ENCODE measurements at regions not wholly inside any gene's neighbourhood (a gene's known extent, or its start where the extent isn't known, plus 50 kb on each side); places are given as distances from the start of the nearest gene placed in this dataset.

- TF ChIP-seq EZH2 (IDR thresholded peaks at IDR 0.05; ENCODE audit: low read length, unreplicated experiment) (no peak), EZH2phosphoT487 (IDR thresholded peaks at IDR 0.05; ENCODE audit: borderline replicate concordance, low read length) (no peak), CTCF (conservative IDR thresholded peaks at IDR 0.05; ENCODE audit: low read depth, low read length) (no peak)
- H3K9me2 ChIP-seq (replicated peaks; ENCODE audit: low read length): no peaks in the 10 kb centered on the region
- no peak overlapping the region for H2AFZ ChIP-seq (ENCODE audit: low read length)
- no peak for DNase-seq
- peaks cover 56% of the 10 kb centered on the region for H3K27me3 ChIP-seq (ENCODE audit: low read length)
- no TSS peak for BruUV-seq (replicated peaks)
- H3F3A ChIP-seq (ENCODE audit: low read length, unreplicated experiment): no peaks in the 10 kb centered on the region
- ChIA-PET CTCF (no interaction called here), POLR2A (ENCODE audit: unreplicated experiment) (no interaction called here)
- H3K9ac ChIP-seq (ENCODE audit: low read length): no peak overlapping the region
- H3K79me2 ChIP-seq (ENCODE audit: low read length): no peaks in the 10 kb centered on the region
- H3K9me3 ChIP-seq (ENCODE audit: low read length): no peaks in the 10 kb centered on the region
- H3K4me2 ChIP-seq (ENCODE audit: low read length): no peak overlapping the region
- H3K36me3 ChIP-seq (ENCODE audit: low read depth, low read length): no peaks in the 10 kb centered on the region
- no peak overlapping the region for H3K27ac ChIP-seq (ENCODE audit: low read length)
- no peak overlapping the region for H3K4me3 ChIP-seq (ENCODE audit: low read length)
- ATAC-seq: no peak
- H4K20me1 ChIP-seq (ENCODE audit: low read length): no peaks in the 10 kb centered on the region
- intact Hi-C loops (cut with micrococcal nuclease): no loop called here
- H3K4me1 ChIP-seq (ENCODE audit: insufficient read depth, low read length): no peaks in the 10 kb centered on the region
Measured at GRCh38 chr10:129392855-129393254, 74.2 kb upstream of the MGMT start.

- POLR2A ChIA-PET (ENCODE audit: unreplicated experiment): no interaction called here
Measured at GRCh38 chr10:129393812-129394211, 73.2 kb upstream of the MGMT start.

More at GRCh38 chr10:129393812-129394211, 73.2 kb upstream of the MGMT start:
- no peaks in the 10 kb centered on the region for H3K9me2 ChIP-seq (replicated peaks; ENCODE audit: low read length)
- intact Hi-C loops (cut with micrococcal nuclease): no loop called here
- ATAC-seq (no peak), DNase-seq (no peak)
- no peak overlapping the region for H3K4me3 ChIP-seq (ENCODE audit: low read length)
- H2AFZ ChIP-seq (ENCODE audit: low read length): no peak overlapping the region
- no peaks in the 10 kb centered on the region for H3F3A ChIP-seq (ENCODE audit: low read length, unreplicated experiment)
- H3K27me3 ChIP-seq (ENCODE audit: low read length): peaks cover 56% of the 10 kb centered on the region
- no peak overlapping the region for H3K27ac ChIP-seq (ENCODE audit: low read length)
- no TSS peak for BruUV-seq (replicated peaks)
- H4K20me1 ChIP-seq (ENCODE audit: low read length): no peaks in the 10 kb centered on the region
- no peak for TF ChIP-seq CTCF (conservative IDR thresholded peaks at IDR 0.05; ENCODE audit: low read depth, low read length)
- no peak for TF ChIP-seq EZH2phosphoT487 (IDR thresholded peaks at IDR 0.05; ENCODE audit: borderline replicate concordance, low read length)
- no peak for TF ChIP-seq EZH2 (IDR thresholded peaks at IDR 0.05; ENCODE audit: low read length, unreplicated experiment)
- no peaks in the 10 kb centered on the region for H3K9me3 ChIP-seq (ENCODE audit: low read length)
- no peaks in the 10 kb centered on the region for H3K36me3 ChIP-seq (ENCODE audit: low read depth, low read length)
- CTCF ChIA-PET: no interaction called here
- no peak overlapping the region for H3K9ac ChIP-seq (ENCODE audit: low read length)
- no peaks in the 10 kb centered on the region for H3K79me2 ChIP-seq (ENCODE audit: low read length)
- no peaks in the 10 kb centered on the region for H3K4me1 ChIP-seq (ENCODE audit: insufficient read depth, low read length)
- no peak overlapping the region for H3K4me2 ChIP-seq (ENCODE audit: low read length)

Measured in PC-3 (cell line).